ENCODE measurements at regions not wholly inside any gene's neighbourhood (a gene's known extent, or its start where the extent isn't known, plus 50 kb on each side); places are given as distances from the start of the nearest gene placed in this dataset.
"Not testable (repeated sequence)": the region's sequence is repeated elsewhere in the genome, so short reads cannot be mapped to it uniquely, and the experiment has no call there.

- CTCF ChIA-PET: interaction anchor here (0.6 kb wide), 1 partner anchor 206 kb away, joined by 5 read pairs; no protein-coding TSS in a partner anchor
- DNase-seq: no peak
- H3K4me1 Mint-ChIP-seq: no peaks in the 10 kb centered on the region
- no peaks in the 10 kb centered on the region for H3K9me3 Mint-ChIP-seq
- H3K4me3 Mint-ChIP-seq: no peak overlapping the region
- no peaks in the 10 kb centered on the region for H3K36me3 Mint-ChIP-seq
- H3K27ac Mint-ChIP-seq: no peak overlapping the region
- peaks cover 10% of the 10 kb centered on the region for H3K27me3 Mint-ChIP-seq
These were observed 70.4 kb upstream of the GPR158 start for GRCh38 chr10:25104441-25104840.

DNA sequence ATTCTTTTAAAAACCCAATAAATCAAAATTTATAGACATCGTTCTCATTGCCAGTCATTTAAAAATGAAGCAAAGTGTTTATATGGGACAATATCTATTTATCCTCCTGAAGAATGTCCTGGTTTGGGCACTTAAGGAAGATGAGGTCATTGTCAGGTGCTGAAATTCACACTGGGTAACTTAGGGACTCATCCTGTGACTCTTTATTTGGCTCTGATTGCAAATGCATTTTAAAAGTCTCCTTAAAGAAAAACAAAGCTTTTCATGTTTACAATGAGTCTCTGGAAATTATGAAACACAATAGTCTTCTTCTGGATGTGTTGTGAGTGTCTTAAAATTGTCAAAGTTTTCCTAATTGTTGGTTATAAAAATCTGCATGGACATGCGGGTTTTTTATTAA, 69.5 kb upstream of the GPR158 start:
- no peak for DNase-seq
- H3K4me1 Mint-ChIP-seq: no peaks in the 10 kb centered on the region
- CTCF ChIA-PET: interaction anchor here (0.6 kb wide), 1 partner anchor 207 kb away, joined by 5 read pairs; no protein-coding TSS in a partner anchor
- no peak overlapping the region for H3K4me3 Mint-ChIP-seq
- H3K9me3 Mint-ChIP-seq: no peaks in the 10 kb centered on the region
- H3K27me3 Mint-ChIP-seq: peaks cover 10% of the 10 kb centered on the region
- H3K36me3 Mint-ChIP-seq: no peaks in the 10 kb centered on the region
- H3K27ac Mint-ChIP-seq: no peak overlapping the region

DNA sequence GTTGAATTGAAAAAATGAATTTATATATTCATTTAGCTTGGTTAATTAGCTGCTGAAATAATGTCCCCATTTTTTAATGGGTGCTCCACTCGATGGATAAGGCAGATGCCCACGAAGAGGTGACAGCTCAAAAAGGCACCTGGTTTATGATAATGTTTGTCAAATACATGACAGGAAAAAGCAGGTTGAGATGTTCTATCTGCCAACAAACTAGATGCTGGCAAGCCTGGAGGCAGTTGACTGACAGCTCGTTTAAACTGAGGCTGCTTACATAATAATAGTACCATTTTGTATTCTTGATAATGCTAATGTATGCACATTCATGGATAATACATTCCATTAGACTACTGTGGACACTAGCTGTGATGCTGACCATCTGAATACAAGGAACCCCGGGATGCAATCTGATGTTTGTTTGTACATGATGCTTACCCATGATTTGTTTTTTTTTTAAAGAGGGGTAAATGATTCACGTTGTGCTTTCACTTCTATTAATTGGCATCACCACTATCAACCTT, 69.0 kb upstream of the GPR158 start:
- no peaks in the 10 kb centered on the region for H3K36me3 Mint-ChIP-seq
- no peaks in the 10 kb centered on the region for H3K4me1 Mint-ChIP-seq
- peaks cover 8% of the 10 kb centered on the region for H3K27me3 Mint-ChIP-seq
- no peaks in the 10 kb centered on the region for H3K9me3 Mint-ChIP-seq
- H3K4me3 Mint-ChIP-seq: no peak overlapping the region
- H3K27ac Mint-ChIP-seq: no peak overlapping the region
- CTCF ChIA-PET: no interaction called here
- no peak for DNase-seq

DNA sequence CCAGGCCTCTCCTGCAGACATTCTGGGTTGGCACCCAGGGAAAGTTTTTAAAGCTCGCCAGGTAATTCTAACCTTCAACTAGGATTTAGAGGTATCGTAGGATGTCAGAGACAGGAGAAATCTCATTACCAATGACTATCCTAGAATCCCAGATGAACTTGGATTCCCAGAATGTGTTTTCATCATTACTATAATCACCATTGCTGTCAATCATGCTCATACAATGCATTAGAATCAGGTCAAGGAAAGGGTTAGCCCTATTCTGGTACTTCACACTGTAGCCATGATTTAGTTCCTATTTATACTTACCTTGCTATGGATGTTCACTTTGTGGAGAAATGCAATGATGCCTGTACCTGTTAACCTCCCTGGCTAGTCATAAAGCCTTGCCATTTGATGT, 67.0 kb upstream of the GPR158 start:
- CTCF ChIA-PET: no interaction called here
- Mint-ChIP-seq H3K36me3 (no peaks in the 10 kb centered on the region), H3K27ac (no peak overlapping the region), H3K9me3 (no peaks in the 10 kb centered on the region), H3K4me3 (no peak overlapping the region), H3K4me1 (no peaks in the 10 kb centered on the region), H3K27me3 (peaks cover 4% of the 10 kb centered on the region)
- no peak for DNase-seq

DNA sequence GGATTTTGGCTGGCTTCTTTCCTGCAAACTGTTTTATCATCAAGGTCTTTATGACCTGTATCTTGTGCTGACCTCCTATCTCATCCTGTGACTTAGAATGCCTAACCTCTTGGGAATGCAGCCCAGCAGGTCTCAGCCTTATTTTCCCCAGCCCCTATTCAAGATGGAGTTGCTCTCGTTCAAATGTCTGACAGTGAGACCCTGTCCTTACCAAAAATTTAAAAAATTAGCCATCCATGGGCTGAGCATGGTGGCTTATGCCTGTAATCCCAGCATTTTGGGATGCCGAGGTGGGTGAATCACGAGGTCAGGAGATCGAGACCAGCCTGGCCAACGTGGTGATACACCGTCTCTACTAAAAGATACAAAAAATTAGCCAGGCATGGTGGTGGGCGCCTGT, 64.9 kb upstream of the GPR158 start:
- not testable (repeated sequence) for H3K36me3 Mint-ChIP-seq

GRCh38 chr10:25112016-25112415, 62.8 kb upstream of the GPR158 start:
- Mint-ChIP-seq H3K36me3 (no peaks in the 10 kb centered on the region), H3K4me3 (no peak overlapping the region), H3K27ac (no peak overlapping the region), H3K4me1 (no peaks in the 10 kb centered on the region), H3K9me3 (no peaks in the 10 kb centered on the region), H3K27me3 (peaks cover 8% of the 10 kb centered on the region)
- CTCF ChIA-PET: interaction anchor here (0.7 kb wide), 1 partner anchor 106 kb away, joined by 5 read pairs; no protein-coding TSS in a partner anchor
- DNase-seq: no peak

More for the DNA sequence above, 64.9 kb upstream of the GPR158 start:
- H3K9me3 Mint-ChIP-seq, H3K4me3 Mint-ChIP-seq, H3K4me1 Mint-ChIP-seq, DNase-seq, CTCF ChIA-PET, H3K27ac Mint-ChIP-seq: not testable (repeated sequence)
- peaks cover 12% of the 10 kb centered on the region for H3K27me3 Mint-ChIP-seq

GRCh38 chr10:25113191-25114035, 61.4 kb upstream of the GPR158 start:
- DNase-seq: peak; percentile 53
- CTCF ChIA-PET: interaction anchor here (1.0 to 1.8 kb wide), 4 partner anchors 11 to 114 kb away, joined by 3 to 6 read pairs (median 5); no protein-coding TSS in a partner anchor
- Mint-ChIP-seq H3K36me3 (no peaks in the 10 kb centered on the region), H3K27me3 (peaks cover 8% of the 10 kb centered on the region), H3K4me3 (no peak overlapping the region), H3K27ac (no peak overlapping the region), H3K4me1 (no peaks in the 10 kb centered on the region), H3K9me3 (no peaks in the 10 kb centered on the region)

- H3K27ac Mint-ChIP-seq: no peak overlapping the region
- H3K4me1 Mint-ChIP-seq: no peaks in the 10 kb centered on the region
- no peaks in the 10 kb centered on the region for H3K36me3 Mint-ChIP-seq
- no peak for DNase-seq
- H3K9me3 Mint-ChIP-seq: no peaks in the 10 kb centered on the region
- H3K4me3 Mint-ChIP-seq: no peak overlapping the region
- CTCF ChIA-PET: interaction anchor here (1.7 to 1.8 kb wide), 2 partner anchors 16 to 113 kb away, joined by 6 read pairs; no protein-coding TSS in a partner anchor
- peaks cover 8% of the 10 kb centered on the region for H3K27me3 Mint-ChIP-seq
These were observed 60.8 kb upstream of the GPR158 start for GRCh38 chr10:25114036-25114411.

DNA sequence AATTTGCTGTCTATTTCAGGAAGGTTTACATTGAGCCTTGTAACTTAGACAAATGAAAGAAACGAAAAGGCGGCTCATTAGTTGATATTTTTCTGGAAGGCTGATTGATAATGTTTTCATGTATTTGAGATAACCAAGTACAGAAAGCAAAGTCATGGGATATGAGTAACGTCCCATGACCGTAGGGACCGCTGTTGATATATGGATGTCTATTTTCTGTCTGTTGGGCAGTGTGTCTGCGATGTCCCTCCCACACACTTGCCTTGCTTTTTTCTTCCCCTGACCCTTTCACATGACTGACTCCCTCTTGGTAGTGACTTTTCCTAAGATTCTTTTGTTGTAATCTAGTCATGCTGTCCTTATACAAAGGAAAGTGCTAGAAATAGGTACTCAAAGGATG, 57.0 kb upstream of the GPR158 start:
- peaks cover 8% of the 10 kb centered on the region for H3K27me3 Mint-ChIP-seq
- H3K27ac Mint-ChIP-seq: no peak overlapping the region
- H3K9me3 Mint-ChIP-seq: no peaks in the 10 kb centered on the region
- no peaks in the 10 kb centered on the region for H3K36me3 Mint-ChIP-seq
- H3K4me3 Mint-ChIP-seq: no peak overlapping the region
- CTCF ChIA-PET: no interaction called here
- no peaks in the 10 kb centered on the region for H3K4me1 Mint-ChIP-seq
- no peak for DNase-seq

GRCh38 chr10:25120188-25120587, 54.6 kb upstream of the GPR158 start:
- no peak overlapping the region for H3K4me3 Mint-ChIP-seq
- no peak for DNase-seq
- H3K27me3 Mint-ChIP-seq: no peaks in the 10 kb centered on the region

More at GRCh38 chr10:25120188-25120587, 54.6 kb upstream of the GPR158 start:
- H3K9me3 Mint-ChIP-seq: no peaks in the 10 kb centered on the region
- no peak overlapping the region for H3K27ac Mint-ChIP-seq
- H3K36me3 Mint-ChIP-seq: no peaks in the 10 kb centered on the region
- no peaks in the 10 kb centered on the region for H3K4me1 Mint-ChIP-seq
- CTCF ChIA-PET: no interaction called here

All from activated naive CD4-positive, alpha-beta T cell treated with anti-CD3 and anti-CD28 coated beads, Interleukin-2, amount 10 ng/mL, durations not matched to agents 7 days and 5 days (primary cell).